ENCODE measurements at regions not wholly inside any gene's neighbourhood (a gene's known extent, or its start where the extent isn't known, plus 50 kb on each side); places are given as distances from the start of the nearest gene placed in this dataset.

DNA sequence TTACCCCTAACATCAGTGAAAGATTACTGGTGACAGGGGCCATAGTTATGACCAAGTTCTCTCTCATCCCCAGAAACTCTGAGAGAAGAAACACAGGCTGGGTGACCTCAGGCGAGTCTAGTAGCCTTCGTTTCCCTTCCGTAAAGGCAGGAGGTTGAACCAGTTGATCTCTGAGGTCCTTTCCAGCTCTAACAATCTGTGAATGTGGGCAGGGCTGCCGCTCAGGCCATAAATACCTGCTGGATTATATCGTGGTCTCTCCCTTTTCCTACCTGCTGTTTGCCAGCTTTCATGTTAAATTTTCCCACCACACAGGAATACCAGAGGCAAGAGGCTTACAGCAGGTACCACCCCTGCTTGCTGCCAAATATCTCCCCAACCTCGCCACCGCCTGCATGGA lies 357.5 kb downstream of the SH3GL2 start:
- no peak for TF ChIP-seq TEAD4 (IDR thresholded peaks at IDR 0.05; ENCODE audit: low read length)
- no peak for TF ChIP-seq TEAD4 (CRISPR knock-in tag; IDR thresholded peaks at IDR 0.05; ENCODE audit: borderline replicate concordance)
- TF ChIP-seq, protein P1, sequence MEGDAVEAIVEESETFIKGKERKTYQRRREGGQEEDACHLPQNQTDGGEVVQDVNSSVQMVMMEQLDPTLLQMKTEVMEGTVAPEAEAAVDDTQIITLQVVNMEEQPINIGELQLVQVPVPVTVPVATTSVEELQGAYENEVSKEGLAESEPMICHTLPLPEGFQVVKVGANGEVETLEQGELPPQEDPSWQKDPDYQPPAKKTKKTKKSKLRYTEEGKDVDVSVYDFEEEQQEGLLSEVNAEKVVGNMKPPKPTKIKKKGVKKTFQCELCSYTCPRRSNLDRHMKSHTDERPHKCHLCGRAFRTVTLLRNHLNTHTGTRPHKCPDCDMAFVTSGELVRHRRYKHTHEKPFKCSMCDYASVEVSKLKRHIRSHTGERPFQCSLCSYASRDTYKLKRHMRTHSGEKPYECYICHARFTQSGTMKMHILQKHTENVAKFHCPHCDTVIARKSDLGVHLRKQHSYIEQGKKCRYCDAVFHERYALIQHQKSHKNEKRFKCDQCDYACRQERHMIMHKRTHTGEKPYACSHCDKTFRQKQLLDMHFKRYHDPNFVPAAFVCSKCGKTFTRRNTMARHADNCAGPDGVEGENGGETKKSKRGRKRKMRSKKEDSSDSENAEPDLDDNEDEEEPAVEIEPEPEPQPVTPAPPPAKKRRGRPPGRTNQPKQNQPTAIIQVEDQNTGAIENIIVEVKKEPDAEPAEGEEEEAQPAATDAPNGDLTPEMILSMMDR (IDR thresholded peaks at IDR 0.05 in 2 of 3, conservative IDR thresholded peaks at IDR 0.05 in 1 of 3; ENCODE audit: insufficient read depth in 2 of 3, low read depth in 1 of 3, low read length in 3 of 3): no peak
- TF ChIP-seq ZNF274 (IDR thresholded peaks at IDR 0.05; ENCODE audit: borderline replicate concordance, low read depth, low read length): no peak
- TF ChIP-seq, protein P2, sequence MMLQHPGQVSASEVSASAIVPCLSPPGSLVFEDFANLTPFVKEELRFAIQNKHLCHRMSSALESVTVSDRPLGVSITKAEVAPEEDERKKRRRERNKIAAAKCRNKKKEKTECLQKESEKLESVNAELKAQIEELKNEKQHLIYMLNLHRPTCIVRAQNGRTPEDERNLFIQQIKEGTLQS (IDR thresholded peaks at IDR 0.05): no peak
- TF ChIP-seq, protein P2 (CRISPR knock-in tag; conservative IDR thresholded peaks at IDR 0.05): no peak
- TF ChIP-seq HMG20A (CRISPR knock-in tag; conservative IDR thresholded peaks at IDR 0.05): no peak
- TF ChIP-seq, protein P3, sequence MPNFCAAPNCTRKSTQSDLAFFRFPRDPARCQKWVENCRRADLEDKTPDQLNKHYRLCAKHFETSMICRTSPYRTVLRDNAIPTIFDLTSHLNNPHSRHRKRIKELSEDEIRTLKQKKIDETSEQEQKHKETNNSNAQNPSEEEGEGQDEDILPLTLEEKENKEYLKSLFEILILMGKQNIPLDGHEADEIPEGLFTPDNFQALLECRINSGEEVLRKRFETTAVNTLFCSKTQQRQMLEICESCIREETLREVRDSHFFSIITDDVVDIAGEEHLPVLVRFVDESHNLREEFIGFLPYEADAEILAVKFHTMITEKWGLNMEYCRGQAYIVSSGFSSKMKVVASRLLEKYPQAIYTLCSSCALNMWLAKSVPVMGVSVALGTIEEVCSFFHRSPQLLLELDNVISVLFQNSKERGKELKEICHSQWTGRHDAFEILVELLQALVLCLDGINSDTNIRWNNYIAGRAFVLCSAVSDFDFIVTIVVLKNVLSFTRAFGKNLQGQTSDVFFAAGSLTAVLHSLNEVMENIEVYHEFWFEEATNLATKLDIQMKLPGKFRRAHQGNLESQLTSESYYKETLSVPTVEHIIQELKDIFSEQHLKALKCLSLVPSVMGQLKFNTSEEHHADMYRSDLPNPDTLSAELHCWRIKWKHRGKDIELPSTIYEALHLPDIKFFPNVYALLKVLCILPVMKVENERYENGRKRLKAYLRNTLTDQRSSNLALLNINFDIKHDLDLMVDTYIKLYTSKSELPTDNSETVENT (CRISPR knock-in tag; IDR thresholded peaks at IDR 0.05): no peak
- TF ChIP-seq, protein P4, sequence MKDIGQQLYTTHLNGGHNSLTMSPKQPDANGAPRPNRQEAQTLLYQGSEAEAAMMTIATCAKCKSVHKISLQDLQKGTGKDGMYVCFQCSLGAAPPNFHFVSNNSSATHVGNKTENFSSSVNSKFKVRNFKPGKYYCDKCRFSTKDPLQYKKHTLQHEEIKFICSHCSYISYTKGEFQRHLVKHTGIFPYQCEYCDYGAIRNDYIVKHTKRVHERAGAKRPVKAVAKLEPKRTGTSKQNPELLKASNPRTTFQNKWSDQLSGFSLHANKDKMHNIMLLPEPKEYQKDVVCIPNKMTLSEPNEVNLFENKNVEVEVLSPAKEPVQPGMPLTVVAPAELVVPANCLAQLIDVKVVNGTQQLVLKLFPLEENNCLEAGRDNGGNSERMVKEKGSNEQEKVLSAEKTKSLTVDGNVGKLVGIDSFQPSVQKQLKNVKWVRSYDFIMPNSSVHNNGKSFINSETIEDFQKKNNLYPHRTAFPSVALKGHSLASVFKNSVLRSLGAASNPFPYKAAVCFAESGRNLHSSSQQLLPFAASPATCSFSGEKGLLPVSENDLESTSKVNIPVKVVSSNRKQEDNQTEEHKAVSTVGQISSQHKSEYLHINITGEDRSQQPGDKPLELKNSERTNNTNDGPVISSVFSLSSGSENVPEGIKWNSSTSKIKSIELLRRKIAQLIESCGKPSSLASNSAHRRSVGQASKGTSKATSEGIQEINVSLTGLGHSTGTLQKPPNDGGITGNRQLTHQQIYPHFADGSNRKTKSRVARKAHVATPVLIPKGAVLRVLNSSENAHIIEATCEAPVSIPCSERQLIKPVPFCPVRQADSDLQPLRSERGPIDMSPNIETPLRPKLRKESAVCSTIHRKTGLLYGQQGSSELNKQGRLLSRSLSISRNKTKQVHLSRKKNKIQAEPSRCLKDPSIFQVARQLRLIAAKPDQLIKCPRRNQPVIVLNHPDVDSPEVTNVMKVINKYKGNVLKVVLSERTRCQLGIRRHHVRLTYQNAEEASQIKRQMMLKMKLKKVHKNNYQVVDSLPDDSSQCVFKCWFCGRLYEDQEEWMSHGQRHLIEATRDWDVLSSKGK (CRISPR knock-in tag; IDR thresholded peaks at IDR 0.05): no peak
- no peak for TF ChIP-seq MYC (IDR thresholded peaks at IDR 0.05; ENCODE audit: low read depth, low read length)
- no peak for TF ChIP-seq MYC (CRISPR knock-in tag; IDR thresholded peaks at IDR 0.05; ENCODE audit: borderline replicate concordance, low read depth)
- no peak for TF ChIP-seq SIN3B (IDR thresholded peaks at IDR 0.05; ENCODE audit: low read depth)
- no peak for TF ChIP-seq ETV6 (IDR thresholded peaks at IDR 0.05; ENCODE audit: borderline replicate concordance in 1 of 2, low read depth in 2 of 2, low read length in 1 of 2)
- no peak for TF ChIP-seq ETV6 (CRISPR knock-in tag; IDR thresholded peaks at IDR 0.05; ENCODE audit: borderline replicate concordance)
- TF ChIP-seq, protein P5, sequence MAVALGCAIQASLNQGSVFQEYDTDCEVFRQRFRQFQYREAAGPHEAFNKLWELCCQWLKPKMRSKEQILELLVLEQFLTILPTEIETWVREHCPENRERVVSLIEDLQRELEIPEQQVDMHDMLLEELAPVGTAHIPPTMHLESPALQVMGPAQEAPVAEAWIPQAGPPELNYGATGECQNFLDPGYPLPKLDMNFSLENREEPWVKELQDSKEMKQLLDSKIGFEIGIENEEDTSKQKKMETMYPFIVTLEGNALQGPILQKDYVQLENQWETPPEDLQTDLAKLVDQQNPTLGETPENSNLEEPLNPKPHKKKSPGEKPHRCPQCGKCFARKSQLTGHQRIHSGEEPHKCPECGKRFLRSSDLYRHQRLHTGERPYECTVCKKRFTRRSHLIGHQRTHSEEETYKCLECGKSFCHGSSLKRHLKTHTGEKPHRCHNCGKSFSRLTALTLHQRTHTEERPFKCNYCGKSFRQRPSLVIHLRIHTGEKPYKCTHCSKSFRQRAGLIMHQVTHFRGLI (CRISPR knock-in tag; IDR thresholded peaks at IDR 0.05): no peak
- no peak for TF ChIP-seq ZNF696 (CRISPR knock-in tag; conservative IDR thresholded peaks at IDR 0.05)
- TF ChIP-seq, protein P6, sequence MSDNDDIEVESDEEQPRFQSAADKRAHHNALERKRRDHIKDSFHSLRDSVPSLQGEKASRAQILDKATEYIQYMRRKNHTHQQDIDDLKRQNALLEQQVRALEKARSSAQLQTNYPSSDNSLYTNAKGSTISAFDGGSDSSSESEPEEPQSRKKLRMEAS (CRISPR knock-in tag; IDR thresholded peaks at IDR 0.05): no peak

Data from K562 (cell line).